NCI-H2227 treated with DMSO at 0.1 percent for 48 hours (cell line): ENCODE measurements at regions not wholly inside any gene's neighbourhood (a gene's known extent, or its start where the extent isn't known, plus 50 kb on each side); places are given as distances from the start of the nearest gene placed in this dataset.

Experiments
- DNase-seq: peaks from one replicate; lab custom pipeline; 2025; lab: John Stamatoyannopoulos, UW

GRCh38 chr1:222171005-222171404 is 376.9 kb downstream of the HHIPL2 start:
- DNase-seq = no peak

GRCh38 chr1:222168621-222169020 is 379.3 kb downstream of the HHIPL2 start:
- no peak for DNase-seq

GRCh38 chr1:222167896-222168295 is 380.0 kb downstream of the HHIPL2 start:
- DNase-seq = no peak

GRCh38 chr1:222167111-222167510 is 380.8 kb downstream of the HHIPL2 start:
- DNase-seq = no peak

DNA sequence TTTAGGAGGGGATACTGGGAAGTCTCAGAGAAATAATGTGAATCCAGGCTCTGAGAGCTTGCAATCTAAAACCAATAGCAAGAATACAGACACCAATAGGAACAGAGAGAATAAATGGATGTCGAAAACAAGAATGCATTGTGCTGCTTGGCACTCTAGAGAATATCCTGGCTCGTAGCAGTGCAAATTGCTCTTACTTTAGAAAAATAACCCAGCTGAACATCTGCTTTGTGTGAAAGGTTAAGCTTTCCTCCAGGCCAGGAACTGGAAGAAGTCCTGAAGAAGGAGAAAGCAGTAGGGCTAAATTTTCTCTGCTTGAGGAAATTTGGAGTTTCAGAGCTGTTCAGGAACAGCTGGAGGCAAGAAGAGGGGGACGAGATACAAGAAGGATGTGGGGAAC is 382.3 kb downstream of the HHIPL2 start:
- no peak for DNase-seq

DNA sequence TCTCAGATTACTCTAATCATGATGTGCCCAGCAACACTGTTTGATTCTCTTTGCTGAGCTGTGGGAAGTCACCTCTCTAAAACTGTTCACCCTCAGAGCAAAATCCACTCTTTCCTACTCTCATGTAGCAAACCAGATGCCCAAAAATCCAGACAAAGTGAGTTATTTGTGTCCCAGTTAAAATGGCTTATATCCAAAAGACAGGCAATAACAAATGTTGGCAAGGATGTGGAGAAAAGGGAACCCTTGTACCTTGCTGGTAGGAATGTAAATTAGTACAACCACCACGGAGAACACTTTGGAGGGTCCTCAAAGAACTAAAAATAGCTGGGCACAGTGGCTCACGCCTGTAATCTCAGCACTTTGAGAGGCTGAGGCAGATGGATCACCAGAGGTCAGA is 384.0 kb downstream of the HHIPL2 start:
- no peak for DNase-seq

GRCh38 chr1:222161676-222162075 is 386.2 kb downstream of the HHIPL2 start:
- DNase-seq = no peak

DNA sequence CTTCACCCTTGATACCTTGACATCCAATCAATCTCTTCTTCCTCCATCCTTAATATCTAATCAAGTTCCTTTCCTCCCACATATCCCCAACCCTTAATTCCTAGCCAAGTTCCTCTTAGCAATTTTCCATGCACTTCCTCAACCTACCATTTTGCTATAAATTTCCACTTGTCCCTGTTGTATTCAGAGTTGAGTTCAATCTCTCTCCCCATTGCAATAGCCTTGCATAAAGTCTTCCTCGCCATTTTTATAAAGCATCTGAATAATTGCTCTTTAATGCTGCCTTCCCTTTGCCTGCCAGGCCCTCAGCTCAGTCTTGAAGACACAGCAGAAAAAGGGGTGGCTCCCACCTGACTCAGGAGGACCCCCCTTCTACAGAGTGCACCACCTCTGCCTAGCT is 390.3 kb downstream of the HHIPL2 start:
- no peak for DNase-seq

DNA sequence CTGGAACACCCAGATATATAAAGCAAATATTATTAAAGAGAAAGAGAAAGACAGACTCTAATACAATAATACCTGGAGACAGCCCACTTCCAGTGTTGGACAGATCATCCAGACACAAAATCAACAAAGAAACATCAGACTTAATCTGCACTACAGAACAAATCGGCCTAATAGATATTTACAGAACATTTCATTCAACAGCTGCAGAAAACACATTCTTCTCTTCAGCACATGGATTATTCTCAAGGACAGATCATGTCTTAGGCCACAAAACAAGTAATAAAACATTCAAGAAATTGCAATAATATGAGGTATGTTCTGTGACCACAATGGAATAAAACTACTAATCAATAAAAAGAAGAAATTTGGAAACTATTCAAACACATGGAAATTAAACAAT is 398.3 kb upstream of the DUSP10 start:
- no peak for DNase-seq

- no peak for DNase-seq
These were observed 396.2 kb upstream of the DUSP10 start for GRCh38 chr1:222138095-222138494.

- DNase-seq = no peak
These were observed 395.0 kb upstream of the DUSP10 start for GRCh38 chr1:222136869-222137268.

DNA sequence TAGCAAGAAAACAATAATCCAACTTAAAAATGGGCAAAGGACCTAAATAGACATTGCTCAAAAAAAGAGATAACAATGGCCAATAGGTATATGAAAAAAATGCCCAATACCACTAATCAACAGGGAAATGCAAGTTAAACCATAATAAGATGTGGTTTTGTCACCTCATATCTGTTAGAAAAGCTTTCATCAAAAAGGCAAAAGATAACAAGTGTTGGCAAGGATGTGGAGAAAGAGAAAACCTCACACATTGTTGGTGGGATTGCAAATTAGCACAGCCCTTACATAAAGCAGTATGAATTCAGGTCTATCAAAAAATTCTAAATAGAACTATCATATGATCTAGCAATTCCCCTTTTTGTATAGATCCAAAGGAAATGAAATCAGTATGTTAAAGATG is 387.2 kb upstream of the DUSP10 start:
- DNase-seq = no peak

DNA sequence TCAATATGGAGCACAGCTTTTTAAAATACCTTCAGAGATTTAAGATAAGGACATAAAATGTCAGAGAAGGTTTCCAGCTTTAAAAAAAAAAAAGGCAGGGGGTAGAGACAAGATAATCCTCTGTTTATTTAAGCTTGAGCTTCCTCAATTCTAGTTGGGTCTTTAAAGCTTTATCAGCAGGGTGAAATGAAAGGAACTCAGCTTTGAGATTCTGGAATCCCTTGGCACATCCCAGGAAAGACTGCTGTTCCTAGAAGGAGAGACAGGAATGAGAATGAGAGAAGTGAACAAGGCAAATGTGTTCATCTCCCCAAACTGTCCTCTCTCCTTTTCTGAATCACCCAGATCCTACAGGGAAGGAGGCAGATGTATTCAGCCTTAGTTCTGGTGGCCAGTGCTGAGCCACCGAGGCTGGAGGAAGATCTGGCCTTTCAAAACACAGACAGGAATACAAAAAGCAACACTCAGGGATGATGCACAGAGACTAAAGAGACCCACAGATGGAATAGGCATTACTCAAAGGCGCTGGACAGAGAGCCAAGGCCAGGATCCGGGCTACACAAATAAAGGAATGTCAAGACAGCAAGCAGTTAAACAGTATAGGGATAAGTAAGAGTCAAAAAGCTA is 385.8 kb upstream of the DUSP10 start:
- no peak for DNase-seq

GRCh38 chr1:222127096-222127495 is 385.2 kb upstream of the DUSP10 start:
- no peak for DNase-seq

- DNase-seq = no peak
These were observed 384.2 kb upstream of the DUSP10 start for GRCh38 chr1:222126052-222126451.

DNA sequence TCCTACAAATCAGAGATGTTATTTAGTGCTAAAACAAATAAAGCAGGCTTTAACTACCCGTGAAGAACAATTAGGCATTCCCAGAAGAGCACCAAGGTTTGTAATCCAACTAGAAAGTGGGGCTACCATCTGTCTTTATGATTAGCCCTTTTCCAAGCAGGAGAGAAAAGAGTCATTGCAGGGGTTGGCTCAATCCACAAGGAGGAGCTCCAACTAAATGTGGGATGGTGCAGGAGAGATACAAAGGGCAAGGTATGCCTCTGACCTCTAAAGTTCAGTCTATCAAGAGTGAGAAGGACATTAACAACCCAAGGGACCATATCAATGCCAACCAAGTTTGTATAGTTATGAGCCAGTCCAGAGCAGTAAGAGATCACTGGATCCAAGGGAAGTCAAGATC is 382.7 kb upstream of the DUSP10 start:
- no peak for DNase-seq

DNA sequence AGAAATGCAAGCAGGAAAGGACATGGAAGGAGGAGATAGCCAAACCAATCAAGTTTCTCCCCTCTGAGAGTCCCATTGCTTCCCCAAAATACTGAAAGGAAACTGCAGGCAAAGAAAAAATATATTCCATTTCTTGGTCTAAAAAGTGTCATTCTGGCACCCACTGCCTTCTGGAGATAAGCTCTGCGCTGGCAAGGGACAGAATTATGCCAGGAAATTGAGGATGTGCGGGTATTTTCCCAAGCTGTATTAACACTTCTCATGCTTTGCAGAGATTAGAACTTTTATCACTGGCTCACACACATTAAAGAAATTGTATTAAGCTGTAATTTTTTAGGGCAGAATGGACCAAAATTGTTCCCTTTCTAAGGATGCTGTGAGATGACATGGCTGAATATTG is 381.2 kb upstream of the DUSP10 start:
- no peak for DNase-seq

DNA sequence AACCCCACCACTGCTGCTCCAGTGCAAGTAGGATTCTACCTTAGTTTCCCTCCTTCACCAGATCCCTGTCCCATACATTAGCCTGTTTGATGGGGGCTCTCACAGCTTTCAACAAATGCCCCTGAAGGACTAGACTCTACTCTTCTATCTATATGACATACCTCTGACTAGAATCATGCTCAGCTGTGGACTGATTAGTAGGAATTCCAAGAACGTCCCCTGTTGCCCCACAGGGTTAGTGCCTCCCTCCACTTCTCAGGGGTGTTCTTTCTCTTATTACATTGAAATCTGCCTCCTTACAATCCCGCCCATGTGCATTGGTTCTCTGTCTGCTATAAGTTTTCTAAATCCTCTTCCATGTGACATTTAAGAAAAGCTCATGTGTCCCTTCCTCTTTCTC is 375.9 kb upstream of the DUSP10 start:
- no peak for DNase-seq

DNA sequence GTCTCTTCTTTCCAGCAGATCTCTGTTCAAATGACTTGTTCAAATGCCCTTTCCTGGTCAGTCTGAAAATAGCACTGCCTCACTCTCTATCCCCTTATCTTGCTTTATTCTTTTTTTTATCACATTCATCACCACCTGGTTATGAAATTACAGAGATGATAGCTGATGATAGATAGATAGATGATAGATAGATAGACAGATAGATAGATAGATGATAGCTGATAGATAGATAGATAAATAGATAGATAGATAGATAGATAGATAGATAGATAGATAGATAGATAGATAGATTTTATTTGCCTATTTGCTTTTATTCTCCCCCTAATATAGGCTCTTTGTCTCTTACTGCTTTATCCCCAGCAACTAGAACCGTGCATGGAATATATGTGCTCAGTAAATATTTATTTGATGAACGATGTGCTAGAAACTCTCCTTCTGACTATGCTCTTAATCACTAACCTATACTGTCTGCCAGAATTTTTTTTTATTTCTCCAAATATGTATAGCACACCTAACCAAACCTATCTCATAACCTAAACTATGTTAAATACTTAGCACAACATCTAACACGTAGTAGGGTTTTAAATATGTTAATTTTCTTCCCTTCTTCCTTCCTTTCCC is 372.8 kb upstream of the DUSP10 start:
- no peak for DNase-seq

DNA sequence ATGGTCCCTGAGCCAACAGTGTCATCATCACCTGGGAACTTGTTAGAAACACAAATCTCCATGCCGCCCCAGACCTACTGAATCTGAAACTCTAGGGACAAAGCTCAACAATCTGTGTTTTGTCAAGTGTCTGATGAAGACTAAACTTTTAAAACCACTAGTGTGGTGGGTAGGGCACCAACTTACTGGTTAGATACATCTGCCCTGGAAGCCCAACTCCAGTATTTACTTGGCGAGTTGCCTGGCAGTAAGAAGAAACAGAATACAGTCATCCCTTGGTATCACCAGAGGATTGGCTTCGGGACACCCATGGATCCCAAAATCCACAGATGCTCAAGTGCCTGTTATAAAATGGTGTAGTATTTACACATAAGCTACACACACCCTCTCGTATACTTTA is 367.9 kb upstream of the DUSP10 start:
- no peak for DNase-seq

DNA sequence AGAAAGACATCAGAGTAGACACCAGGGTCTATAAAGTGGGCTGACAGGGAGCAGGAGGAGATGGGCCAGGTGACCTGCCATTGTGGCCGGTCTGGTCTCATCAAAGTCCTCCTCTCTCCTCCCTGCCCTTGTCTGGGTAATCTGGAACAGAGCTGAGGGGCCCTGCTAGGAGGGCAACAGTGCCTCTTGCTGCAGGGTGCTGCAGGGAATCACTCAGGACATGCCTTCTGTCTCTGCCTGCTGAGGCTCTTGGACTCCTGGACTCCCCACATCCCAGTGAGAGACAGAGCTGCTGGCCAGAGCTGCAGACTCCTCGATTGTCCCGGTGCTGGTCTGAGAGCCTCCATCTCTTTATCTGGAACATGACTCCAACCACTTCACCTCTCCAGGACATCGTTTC is 366.1 kb upstream of the DUSP10 start:
- no peak for DNase-seq

DNA sequence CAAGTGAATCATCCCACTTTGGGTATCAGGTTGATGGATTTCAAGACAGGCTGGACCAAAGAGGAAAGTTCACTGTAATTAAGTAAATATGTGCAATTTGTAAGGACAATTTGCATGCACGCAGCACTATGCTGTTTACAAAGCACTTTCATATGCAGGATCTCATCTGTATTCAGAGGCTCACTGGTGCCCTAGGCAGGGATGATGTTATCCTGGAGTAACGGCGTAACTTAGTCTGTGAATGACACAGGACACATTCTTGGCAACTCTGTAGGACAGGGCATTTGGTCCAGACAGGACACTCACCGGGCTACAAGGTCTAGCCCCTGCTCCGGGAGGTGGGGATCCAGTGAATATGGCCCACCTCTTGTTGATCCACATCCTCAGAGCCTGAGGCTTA is 365.4 kb upstream of the DUSP10 start:
- no peak for DNase-seq

- DNase-seq = no peak
These were observed 364.5 kb upstream of the DUSP10 start for GRCh38 chr1:222106377-222106776.

- DNase-seq = no peak
These were observed 364.0 kb upstream of the DUSP10 start for GRCh38 chr1:222105861-222106260.
